HepG2 (cell line): ENCODE measurements at regions not wholly inside any gene's neighbourhood (a gene's known extent, or its start where the extent isn't known, plus 50 kb on each side); places are given as distances from the start of the nearest gene placed in this dataset.

Experiments
- ATAC-seq: fragments of 200-7000 bp; cut with Tn5 transposase; 3 replicates; pipeline ENCODE4 v1.9.1; 2020; ENCODE audit warnings: mild to moderate bottlenecking, moderate library complexity
- BruUV-seq: library from RNA; stranded (reverse); fragments of 400-500 nt; replicated peaks from 2 replicates; lab custom pipeline; 2021; lab: Mats Ljungman, UMichigan
- CTCF ChIA-PET: fragments of 300-600 bp; formaldehyde crosslinking; extraction: SDS; loops from one replicate; lab custom pipeline; 2021; ENCODE audit warnings: low total read pairs, inconsistent platforms, low intra/inter-chr PET ratio; lab: Yijun Ruan, JAX
- POLR2A ChIA-PET: fragments of 350-600 bp; sonication (Branson Sonifier 250); formaldehyde crosslinking; loops from one replicate; lab custom pipeline; 2020; ENCODE audit warnings: antibody characterized with exemption, inconsistent platforms; lab: Yijun Ruan, JAX
- DNase-seq: peaks from one replicate; pipeline ENCODE4 v3.0.0-alpha.2; 2015; ENCODE audit warnings: low spot score
- FAIRE-seq: peaks from 3 replicates; lab custom pipeline; 2011; peaks lifted over from hg19 to GRCh38; lab: Jason Lieb, UNC
- H2AFZ ChIP-seq: one replicate; pipeline ENCODE4 v1.6.1; 2011; ENCODE audit warnings: low read length, inconsistent platforms
- H3K27ac ChIP-seq: fragments of 300-600 bp; 3 replicates; pipeline ENCODE4 v1.8.0; 2011; ENCODE audit warnings: mixed run types, mild to moderate bottlenecking, mixed read lengths, low read length, inconsistent platforms; ENCODE audit not compliant: insufficient read depth; ENCODE audit errors: extremely low read length
- H3K27me3 ChIP-seq, 2 experiments: fragments of 200-600 bp in 1 of 2; 2 replicates in 1 of 2; 3 replicates in 1 of 2; pipeline versions ENCODE4 v1.6.0 to v1.8.0; 2011; ENCODE audit warnings: low read length in 2 of 2, mild to moderate bottlenecking in 2 of 2, moderate library complexity in 2 of 2, inconsistent platforms in 1 of 2; ENCODE audit not compliant: insufficient read depth in 2 of 2, control insufficient read depth in 1 of 2
- H3K36me3 ChIP-seq, 2 experiments: fragments of 200-600 bp in 1 of 2; replicated peaks in 1 of 2; 2 replicates in 1 of 2; 3 replicates in 1 of 2; pipeline versions ENCODE4 v1.5.1 to v1.8.0; 2011; ENCODE audit warnings: low read length in 2 of 2, inconsistent platforms in 1 of 2; ENCODE audit not compliant: insufficient read depth in 2 of 2, control insufficient read depth in 1 of 2
- H3K4me1 ChIP-seq: 2 replicates; pipeline ENCODE4 v1.5.1; 2012; ENCODE audit warnings: low read length, inconsistent platforms; ENCODE audit not compliant: insufficient read depth
- H3K4me2 ChIP-seq: 2 replicates; pipeline ENCODE4 v1.6.0; 2011; ENCODE audit warnings: low read depth, low read length, inconsistent platforms
- H3K4me3 ChIP-seq, 3 experiments: fragments of 200-600 bp in 1 of 3; sonication (generic), shearing (Covaris generic) in 1 of 3; replicated peaks in 1 of 3; 2 replicates each; pipeline ENCODE4 v1.5.1; 2011 to 2016; ENCODE audit warnings: low read length in 3 of 3, inconsistent platforms in 2 of 3, low read depth in 2 of 3, mild to moderate bottlenecking in 2 of 3, control low read depth in 1 of 3, mixed read lengths in 1 of 3; ENCODE audit not compliant: insufficient read depth in 1 of 3
- H3K79me2 ChIP-seq: one replicate; pipeline ENCODE4 v1.6.1; 2011; ENCODE audit warnings: low read length, inconsistent platforms; ENCODE audit not compliant: insufficient read depth
- H3K9ac ChIP-seq: 2 replicates; pipeline ENCODE4 v1.6.0; 2011; ENCODE audit warnings: mild to moderate bottlenecking, low read depth, low read length, inconsistent platforms; ENCODE audit not compliant: insufficient read depth
- H3K9me3 ChIP-seq: 2 replicates; pipeline ENCODE4 v1.5.1; 2012; ENCODE audit warnings: mild to moderate bottlenecking, low read length
- H4K20me1 ChIP-seq: 2 replicates; pipeline ENCODE4 v1.6.0; 2011; ENCODE audit warnings: inconsistent platforms, mild to moderate bottlenecking, low read length, moderate library complexity; ENCODE audit not compliant: insufficient read depth
- EZH2 ChIP-seq: conservative IDR thresholded peaks from 2 replicates; pipeline ENCODE4 v1.6.1; 2012; ENCODE audit warnings: mild to moderate bottlenecking, low read depth, low read length, moderate library complexity
- MAFK ChIP-seq, 2 experiments: IDR thresholded peaks in 1 of 2; conservative IDR thresholded peaks in 1 of 2; 2 replicates each; pipeline ENCODE4 v1.6.1; 2011; ENCODE audit warnings: improper control_type of control experiment in 2 of 2, low read length in 2 of 2
- MIXL1 ChIP-seq: IDR thresholded peaks from 2 replicates; pipeline ENCODE4 v1.6.1; 2016
- SNRNP70 ChIP-seq: fragments of 200-400 bp; formaldehyde crosslinking; IDR thresholded peaks from 2 replicates; pipeline ENCODE4 v1.6.1; 2017; ENCODE audit warnings: mild to moderate bottlenecking, low read depth, low read length, moderate library complexity
- SP4 ChIP-seq: sonication (generic); formaldehyde crosslinking; IDR thresholded peaks from 2 replicates; pipeline ENCODE4 v1.8.1; 2023; ENCODE audit warnings: mild to moderate bottlenecking, missing genetic modification reagents
- ZNF136 ChIP-seq: sonication (generic); formaldehyde crosslinking; IDR thresholded peaks from 2 replicates; pipeline ENCODE4 v1.8.1; 2022; ENCODE audit warnings: low read depth, mild to moderate bottlenecking, moderate library complexity, missing genetic modification reagents
- ZNF24 ChIP-seq: fragments of 450-650 bp; IDR thresholded peaks from 2 replicates; pipeline ENCODE4 v1.6.1; 2017; ENCODE audit warnings: antibody characterized with exemption, mild to moderate bottlenecking
- WGBS: methylation state at CpG from one replicate; pipeline ENCODE4 v1.1.6; 2017; ENCODE audit warnings: low lambda C conversion rate; 5-methylcytosine and 5-hydroxymethylcytosine counted together
- in situ Hi-C: cut with HindIII; loops from 2 replicates; pipeline ENCODE4 v1.10.0; 2017; ENCODE audit warnings: low pct_unique_long_range_greater_than_20kb; ENCODE audit not compliant: extremely low pct_ligation_motif_present
- intact Hi-C: fragments of 100-400 bp; cut with micrococcal nuclease; formaldehyde crosslinking; loops from one replicate; pipeline ENCODE4 v1.10.0; 2022; ENCODE audit not compliant: unreplicated experiment
- TF ChIP-seq, protein P1 (sequence below): sonication (generic); formaldehyde crosslinking; IDR thresholded peaks from 2 replicates; pipeline ENCODE4 v1.9.0; 2021; ENCODE audit warnings: missing genetic modification reagents, borderline replicate concordance
- TF ChIP-seq, protein P2 (sequence below): sonication (generic); formaldehyde crosslinking; IDR thresholded peaks from 2 replicates; pipeline ENCODE4 v1.5.0; 2020; ENCODE audit warnings: missing genetic modification reagents, mild to moderate bottlenecking, borderline replicate concordance

DNA sequence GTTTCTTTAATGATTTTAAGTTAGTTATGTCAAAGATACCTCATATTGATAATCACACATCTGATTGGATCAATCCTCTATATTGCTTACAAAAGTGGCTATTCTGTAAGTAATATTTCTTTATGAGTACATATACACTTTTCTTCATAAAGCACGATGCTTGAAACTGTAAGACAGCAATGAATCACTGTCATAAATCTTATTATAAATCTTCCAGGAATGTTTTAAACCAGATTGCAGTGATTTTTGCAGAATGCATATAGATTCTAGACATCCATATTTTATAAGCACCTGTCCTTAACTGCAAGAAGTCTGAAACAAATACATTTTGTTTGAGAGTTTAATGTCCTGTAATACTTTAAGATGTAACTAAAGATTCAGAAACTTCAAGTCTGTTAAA is 367.0 kb upstream of the FANCL start:
- H3K79me2 ChIP-seq, result no peaks in the 10 kb centered on the region
- WGBS, result 3% methylated on average over 1 of the region's 1 CpG
- no peak for DNase-seq
- H3K9me3 ChIP-seq, result no peaks in the 10 kb centered on the region
- H2AFZ ChIP-seq, result no peak overlapping the region
- in situ Hi-C loops, result no loop called here
- ATAC-seq, result no peak
- H3K4me1 ChIP-seq, result no peaks in the 10 kb centered on the region
- H3K27ac ChIP-seq, result no peak overlapping the region
- H3K4me2 ChIP-seq, result no peak overlapping the region
- POLR2A ChIA-PET, result no interaction called here
- intact Hi-C loops, result no loop called here
- no peak for FAIRE-seq
- no peak overlapping the region for H3K4me3 ChIP-seq
- no peaks in the 10 kb centered on the region for H3K36me3 ChIP-seq
- H3K27me3 ChIP-seq, result no peaks in the 10 kb centered on the region
- H4K20me1 ChIP-seq, result no peaks in the 10 kb centered on the region
- BruUV-seq, result no TSS peak
- CTCF ChIA-PET, result no interaction called here
- no peak overlapping the region for H3K9ac ChIP-seq
- TF ChIP-seq, protein P1, sequence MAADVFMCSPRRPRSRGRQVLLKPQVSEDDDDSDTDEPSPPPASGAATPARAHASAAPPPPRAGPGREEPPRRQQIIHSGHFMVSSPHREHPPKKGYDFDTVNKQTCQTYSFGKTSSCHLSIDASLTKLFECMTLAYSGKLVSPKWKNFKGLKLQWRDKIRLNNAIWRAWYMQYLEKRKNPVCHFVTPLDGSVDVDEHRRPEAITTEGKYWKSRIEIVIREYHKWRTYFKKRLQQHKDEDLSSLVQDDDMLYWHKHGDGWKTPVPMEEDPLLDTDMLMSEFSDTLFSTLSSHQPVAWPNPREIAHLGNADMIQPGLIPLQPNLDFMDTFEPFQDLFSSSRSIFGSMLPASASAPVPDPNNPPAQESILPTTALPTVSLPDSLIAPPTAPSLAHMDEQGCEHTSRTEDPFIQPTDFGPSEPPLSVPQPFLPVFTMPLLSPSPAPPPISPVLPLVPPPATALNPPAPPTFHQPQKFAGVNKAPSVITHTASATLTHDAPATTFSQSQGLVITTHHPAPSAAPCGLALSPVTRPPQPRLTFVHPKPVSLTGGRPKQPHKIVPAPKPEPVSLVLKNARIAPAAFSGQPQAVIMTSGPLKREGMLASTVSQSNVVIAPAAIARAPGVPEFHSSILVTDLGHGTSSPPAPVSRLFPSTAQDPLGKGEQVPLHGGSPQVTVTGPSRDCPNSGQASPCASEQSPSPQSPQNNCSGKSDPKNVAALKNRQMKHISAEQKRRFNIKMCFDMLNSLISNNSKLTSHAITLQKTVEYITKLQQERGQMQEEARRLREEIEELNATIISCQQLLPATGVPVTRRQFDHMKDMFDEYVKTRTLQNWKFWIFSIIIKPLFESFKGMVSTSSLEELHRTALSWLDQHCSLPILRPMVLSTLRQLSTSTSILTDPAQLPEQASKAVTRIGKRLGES (CRISPR knock-in tag), result no peak
- TF ChIP-seq SNRNP70, result no peak
- no peak for TF ChIP-seq EZH2
- no peak for TF ChIP-seq MAFK (conservative IDR thresholded peaks at IDR 0.05 in 1 of 2, IDR thresholded peaks at IDR 0.05 in 1 of 2; ENCODE audit: low read length in 2 of 2)
- TF ChIP-seq, protein P2, sequence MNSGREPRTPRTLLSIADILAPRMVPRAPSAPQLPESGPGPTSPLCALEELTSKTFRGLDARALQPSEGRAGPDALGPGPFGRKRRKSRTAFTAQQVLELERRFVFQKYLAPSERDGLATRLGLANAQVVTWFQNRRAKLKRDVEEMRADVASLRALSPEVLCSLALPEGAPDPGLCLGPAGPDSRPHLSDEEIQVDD (CRISPR knock-in tag), result no peak
- no peak for TF ChIP-seq ZNF136 (CRISPR knock-in tag)
- no peak for TF ChIP-seq SP4 (CRISPR knock-in tag)
- no peak for TF ChIP-seq ZNF24
- no peak for TF ChIP-seq MIXL1 (CRISPR knock-in tag)
